Central memory CD8-positive, alpha-beta T cell (primary cell): ENCODE measurements at regions not wholly inside any gene's neighbourhood (a gene's known extent, or its start where the extent isn't known, plus 50 kb on each side); places are given as distances from the start of the nearest gene placed in this dataset.

Experiments used
- ATAC-seq: fragments of 150-1000 bp; cut with Tn5 transposase; replicated peaks from 2 replicates; pipeline ENCODE4 v1.10.0; 2022; ENCODE audit warnings: mild to moderate bottlenecking, moderate FRiP score, moderate number of reproducible peaks; ENCODE audit not compliant: poor library complexity, severe bottlenecking; ENCODE audit errors: extremely low read depth
- DNase-seq, 2 donors: peaks; one replicate each; pipeline ENCODE4 v3.0.0; 2021; ENCODE audit warnings: low spot score in 2 of 2
- H3K27ac Mint-ChIP-seq: one replicate; pipeline ENCODE4 v1.8.0; 2022; ENCODE audit warnings: low read depth, mild to moderate bottlenecking, moderate library complexity, mixed read lengths
- H3K27me3 Mint-ChIP-seq: one replicate; pipeline ENCODE4 v1.8.0; 2022; ENCODE audit warnings: mixed read lengths
- H3K36me3 Mint-ChIP-seq: one replicate; pipeline ENCODE4 v1.8.0; 2022; ENCODE audit warnings: mild to moderate bottlenecking, moderate library complexity, mixed read lengths; ENCODE audit not compliant: insufficient read depth
- H3K4me1 Mint-ChIP-seq: one replicate; pipeline ENCODE4 v1.8.0; 2022; ENCODE audit warnings: mixed read lengths
- H3K4me3 Mint-ChIP-seq: one replicate; pipeline ENCODE4 v1.8.0; 2022; ENCODE audit warnings: mild to moderate bottlenecking, moderate library complexity, mixed read lengths
- H3K9me3 Mint-ChIP-seq: one replicate; pipeline ENCODE4 v1.8.0; 2022; ENCODE audit warnings: mixed read lengths

GRCh38 chr10:129043691-129044090 lies 423.4 kb upstream of the MGMT start:
- Mint-ChIP-seq H3K27ac (no peak overlapping the region), H3K27me3 (peaks cover 39% of the 10 kb centered on the region), H3K4me1 (peaks cover 5% of the 10 kb centered on the region), H3K36me3 (no peaks in the 10 kb centered on the region), H3K4me3 (no peak overlapping the region), H3K9me3 (no peaks in the 10 kb centered on the region)
- ATAC-seq (no peak), DNase-seq (no peak)

DNA sequence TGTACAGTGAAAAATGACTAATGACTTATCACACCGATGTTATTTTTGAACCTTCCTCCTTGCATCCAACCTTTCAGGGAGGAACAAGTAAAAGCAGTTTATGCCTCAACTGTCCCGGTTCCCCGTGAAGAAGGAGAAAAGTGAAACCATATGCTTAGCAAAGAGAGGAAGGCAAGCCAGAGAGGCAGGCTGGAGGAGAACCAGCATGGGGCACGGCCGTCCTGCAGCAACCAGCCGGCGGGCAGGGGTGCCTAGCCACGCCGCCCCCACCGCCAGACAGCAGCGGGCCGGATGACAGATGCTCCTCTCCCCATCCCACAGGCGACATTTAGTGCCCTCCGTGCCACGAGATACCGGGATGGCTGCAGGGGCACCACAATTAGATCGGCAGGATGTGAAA lies 421.4 kb upstream of the MGMT start:
- Mint-ChIP-seq H3K27me3 (peaks cover 31% of the 10 kb centered on the region), H3K4me3 (no peak overlapping the region), H3K4me1 (peaks cover 5% of the 10 kb centered on the region), H3K9me3 (no peaks in the 10 kb centered on the region), H3K27ac (no peak overlapping the region), H3K36me3 (no peaks in the 10 kb centered on the region)
- ATAC-seq (no peak), DNase-seq (no peak)

GRCh38 chr10:129046065-129046681 lies 420.9 kb upstream of the MGMT start:
- no peaks in the 10 kb centered on the region for H3K9me3 Mint-ChIP-seq
- ATAC-seq, result no peak
- H3K4me3 Mint-ChIP-seq, result no peak overlapping the region
- H3K4me1 Mint-ChIP-seq, result peaks cover 5% of the 10 kb centered on the region
- H3K36me3 Mint-ChIP-seq, result no peaks in the 10 kb centered on the region
- H3K27ac Mint-ChIP-seq, result no peak overlapping the region
- DNase-seq, result no peak
- peaks cover 25% of the 10 kb centered on the region for H3K27me3 Mint-ChIP-seq

GRCh38 chr10:129046962-129047361 lies 420.1 kb upstream of the MGMT start:
- H3K27me3 Mint-ChIP-seq, result peaks cover 18% of the 10 kb centered on the region
- no peaks in the 10 kb centered on the region for H3K36me3 Mint-ChIP-seq
- ATAC-seq (no peak), DNase-seq (no peak)
- H3K4me3 Mint-ChIP-seq, result no peak overlapping the region
- no peaks in the 10 kb centered on the region for H3K9me3 Mint-ChIP-seq
- H3K4me1 Mint-ChIP-seq, result peaks cover 5% of the 10 kb centered on the region
- H3K27ac Mint-ChIP-seq, result no peak overlapping the region

DNA sequence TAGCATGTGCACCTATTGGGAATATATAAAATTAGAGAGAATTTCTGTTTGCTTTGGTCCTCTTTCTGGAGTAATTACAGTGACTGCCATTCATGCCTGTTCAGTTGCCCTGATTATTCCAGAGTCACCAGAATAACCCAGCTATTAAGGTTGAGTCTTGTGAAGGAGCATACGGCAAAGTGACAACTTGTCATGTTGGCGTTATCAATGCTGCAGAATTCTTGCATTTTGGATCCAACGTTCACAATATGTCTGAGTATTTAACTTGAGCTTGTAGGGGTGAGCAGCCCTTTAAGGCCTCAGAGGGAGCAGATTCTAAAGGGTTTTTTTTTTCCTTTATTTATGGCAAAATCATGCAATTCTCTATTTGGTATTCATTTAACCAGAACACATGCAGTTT lies 419.4 kb upstream of the MGMT start:
- Mint-ChIP-seq H3K36me3 (no peaks in the 10 kb centered on the region), H3K4me1 (peaks cover 4% of the 10 kb centered on the region), H3K27me3 (peaks cover 12% of the 10 kb centered on the region), H3K4me3 (no peak overlapping the region), H3K27ac (no peak overlapping the region), H3K9me3 (no peaks in the 10 kb centered on the region)
- no peak for DNase-seq
- ATAC-seq, result no peak

DNA sequence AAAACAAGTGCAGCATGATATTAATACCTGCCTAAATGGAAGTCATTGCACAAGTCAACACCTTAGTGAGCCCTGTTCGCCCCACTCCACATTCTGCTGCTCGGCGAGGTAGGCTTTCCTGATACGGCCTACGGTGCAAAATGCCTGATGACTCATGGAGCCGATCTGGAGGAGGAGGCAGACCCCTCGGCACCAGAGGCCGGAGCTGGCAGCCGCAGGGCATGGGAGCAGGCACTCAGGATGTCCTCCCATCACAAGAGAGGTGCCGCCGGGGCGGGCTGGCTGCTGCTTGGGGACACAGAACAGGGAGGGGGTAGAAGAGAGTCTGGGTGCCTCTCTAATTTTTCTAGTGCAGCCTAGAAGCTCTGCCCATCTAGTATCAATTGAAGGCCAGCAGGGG lies 418.5 kb upstream of the MGMT start:
- Mint-ChIP-seq H3K27me3 (peaks cover 3% of the 10 kb centered on the region), H3K27ac (no peak overlapping the region), H3K36me3 (no peaks in the 10 kb centered on the region), H3K9me3 (no peaks in the 10 kb centered on the region), H3K4me3 (no peak overlapping the region), H3K4me1 (no peaks in the 10 kb centered on the region)
- ATAC-seq (no peak), DNase-seq (no peak)

DNA sequence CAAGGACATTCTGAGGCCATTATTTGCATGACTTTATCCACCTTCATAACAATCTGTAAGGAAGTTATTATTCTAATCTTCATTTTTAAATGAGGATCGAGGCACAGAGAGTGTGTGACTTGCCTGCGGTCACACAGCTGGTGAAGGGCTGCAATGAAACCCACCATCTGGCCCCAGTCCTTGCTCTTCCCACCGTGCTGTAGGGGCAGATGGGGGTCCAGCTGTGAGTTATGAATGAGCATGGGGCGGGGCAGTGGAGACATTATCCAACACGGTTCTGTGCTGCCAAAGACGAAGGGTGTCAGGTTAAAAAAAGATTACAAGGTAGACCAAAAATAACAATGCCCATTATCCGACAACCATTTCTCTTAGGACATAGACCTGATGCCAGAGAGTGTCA lies 417.5 kb upstream of the MGMT start:
- H3K9me3 Mint-ChIP-seq, result no peaks in the 10 kb centered on the region
- H3K27me3 Mint-ChIP-seq, result no peaks in the 10 kb centered on the region
- no peak overlapping the region for H3K4me3 Mint-ChIP-seq
- H3K36me3 Mint-ChIP-seq, result no peaks in the 10 kb centered on the region
- no peak for ATAC-seq
- DNase-seq, result no peak
- H3K27ac Mint-ChIP-seq, result no peak overlapping the region
- no peaks in the 10 kb centered on the region for H3K4me1 Mint-ChIP-seq

GRCh38 chr10:129055225-129055624 lies 411.8 kb upstream of the MGMT start:
- H3K4me1 Mint-ChIP-seq, result peaks cover 17% of the 10 kb centered on the region
- H3K36me3 Mint-ChIP-seq, result peaks cover 1% of the 10 kb centered on the region
- no peak overlapping the region for H3K4me3 Mint-ChIP-seq
- ATAC-seq (no peak), DNase-seq (no peak)
- no peak overlapping the region for H3K27ac Mint-ChIP-seq
- no peaks in the 10 kb centered on the region for H3K9me3 Mint-ChIP-seq
- H3K27me3 Mint-ChIP-seq, result no peaks in the 10 kb centered on the region

DNA sequence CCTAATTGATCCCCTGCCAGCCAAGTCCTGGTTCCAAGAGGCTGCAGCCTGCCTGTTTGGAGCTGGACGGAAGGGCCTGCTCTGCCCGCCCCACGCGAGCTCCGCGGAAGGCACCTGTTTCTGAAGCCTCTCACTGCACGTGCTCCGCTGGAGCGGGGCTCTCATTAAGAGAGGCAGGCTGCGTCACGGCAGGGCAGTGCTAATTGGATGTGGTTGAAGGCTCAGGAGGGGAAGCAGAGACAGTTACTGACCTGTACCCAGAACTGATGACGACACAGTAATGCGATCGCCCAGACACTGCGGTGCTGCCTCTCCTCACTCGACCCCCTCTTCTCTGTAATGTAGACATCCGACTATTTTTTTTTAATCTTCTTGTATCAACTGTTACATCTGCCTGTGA lies 411.1 kb upstream of the MGMT start:
- Mint-ChIP-seq H3K36me3 (peaks cover 1% of the 10 kb centered on the region), H3K4me1 (peaks cover 17% of the 10 kb centered on the region), H3K27me3 (no peaks in the 10 kb centered on the region), H3K9me3 (no peaks in the 10 kb centered on the region), H3K27ac (no peak overlapping the region), H3K4me3 (no peak overlapping the region)
- DNase-seq, result no peak
- ATAC-seq, result no peak

DNA sequence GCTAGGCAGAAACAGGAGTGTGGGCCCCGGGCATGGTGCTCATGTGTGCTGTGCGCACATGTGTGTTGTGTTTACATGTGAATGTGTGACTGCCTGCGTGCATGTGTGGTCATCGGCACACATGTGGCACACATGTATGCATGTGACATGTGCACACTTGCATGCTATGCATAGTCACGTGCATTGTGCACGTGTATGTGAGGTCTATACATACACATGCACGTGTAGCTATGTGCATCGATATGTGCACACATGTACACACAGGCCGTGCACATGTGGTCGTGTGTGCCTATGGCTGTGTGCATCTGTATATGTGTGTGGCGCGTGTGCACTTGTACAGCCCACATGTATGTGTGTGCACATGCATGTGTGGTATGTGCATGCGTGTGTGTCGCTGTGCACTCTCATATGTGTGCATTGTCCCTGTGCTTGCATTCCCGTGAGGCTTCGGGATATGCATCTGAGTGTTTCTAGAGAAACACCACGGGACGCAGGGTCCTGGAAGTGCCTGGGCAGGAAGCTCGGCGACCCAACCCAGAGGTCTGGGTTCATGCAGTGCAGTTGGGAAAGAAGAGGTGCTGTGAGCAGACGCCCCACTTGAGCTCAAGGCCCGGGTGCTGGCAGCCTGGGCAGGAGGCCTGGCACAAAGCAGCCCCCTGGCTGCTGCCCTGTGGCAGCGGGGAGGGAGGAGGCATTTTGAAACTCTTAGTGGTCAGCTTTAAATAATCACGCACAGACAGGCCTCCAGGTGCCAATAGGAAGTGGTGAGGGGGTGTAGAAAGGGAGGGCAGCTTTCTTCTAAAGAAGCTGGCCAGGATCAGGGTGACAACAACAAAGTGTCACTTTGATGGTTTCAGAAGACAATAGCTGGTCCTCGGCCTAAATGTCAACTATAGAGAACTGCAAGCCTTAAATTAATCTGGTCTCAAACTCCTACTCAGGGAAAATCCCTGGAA lies 410.0 kb upstream of the MGMT start:
- Mint-ChIP-seq H3K9me3 (no peaks in the 10 kb centered on the region), H3K4me3 (peak overlapping the region; percentile 37), H3K4me1 (peaks cover 17% of the 10 kb centered on the region), H3K36me3 (peaks cover 1% of the 10 kb centered on the region), H3K27me3 (no peaks in the 10 kb centered on the region), H3K27ac (peak overlapping the region; percentile 64)
- DNase-seq (no peak), ATAC-seq (no peak)

DNA sequence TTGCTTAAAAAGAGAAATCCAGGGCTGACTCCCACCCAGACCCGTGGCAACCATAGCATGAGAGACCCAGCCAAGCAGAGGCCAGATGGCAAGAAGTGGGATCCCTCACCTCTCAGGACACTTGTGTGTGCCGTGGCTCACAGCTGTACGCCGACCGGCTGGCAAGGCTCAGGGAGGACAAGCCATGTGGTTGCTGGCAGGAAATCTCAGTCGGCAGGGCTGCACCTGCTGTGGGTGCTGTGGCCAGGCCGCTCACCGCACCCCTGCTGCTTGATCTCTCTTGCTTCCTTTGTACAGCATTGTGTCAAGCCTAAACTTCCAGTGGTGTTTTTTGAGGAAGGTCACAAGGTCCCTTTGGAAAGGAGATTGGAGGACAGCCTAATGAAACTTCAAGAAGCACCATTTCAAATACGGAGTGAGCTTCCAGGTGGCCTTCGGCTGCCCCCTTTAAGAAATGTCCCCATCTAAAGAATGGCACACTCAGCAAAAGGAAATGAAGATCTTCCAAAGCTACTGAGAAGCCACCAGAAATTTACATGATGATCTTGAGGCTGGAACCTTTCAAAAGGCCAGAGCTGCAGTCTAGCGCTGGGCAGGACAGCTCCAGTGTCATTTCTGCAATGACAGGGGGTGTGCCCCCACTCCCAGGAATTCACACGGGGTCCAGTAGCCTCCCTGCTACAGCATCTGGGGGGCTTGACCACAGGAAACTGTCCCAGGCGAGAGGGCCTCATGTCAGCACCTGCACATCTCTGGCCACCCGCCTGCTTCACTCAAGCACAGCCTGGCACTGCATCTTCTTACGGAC lies 409.0 kb upstream of the MGMT start:
- peaks cover 1% of the 10 kb centered on the region for H3K36me3 Mint-ChIP-seq
- peak; percentile 80 for ATAC-seq
- peak overlapping the region; percentile 37 for H3K4me3 Mint-ChIP-seq
- peak in 1 of 2 donors; percentile 31 for DNase-seq
- peaks cover 17% of the 10 kb centered on the region for H3K4me1 Mint-ChIP-seq
- H3K27ac Mint-ChIP-seq, result peak overlapping the region; percentile 64
- no peaks in the 10 kb centered on the region for H3K9me3 Mint-ChIP-seq
- no peaks in the 10 kb centered on the region for H3K27me3 Mint-ChIP-seq

DNA sequence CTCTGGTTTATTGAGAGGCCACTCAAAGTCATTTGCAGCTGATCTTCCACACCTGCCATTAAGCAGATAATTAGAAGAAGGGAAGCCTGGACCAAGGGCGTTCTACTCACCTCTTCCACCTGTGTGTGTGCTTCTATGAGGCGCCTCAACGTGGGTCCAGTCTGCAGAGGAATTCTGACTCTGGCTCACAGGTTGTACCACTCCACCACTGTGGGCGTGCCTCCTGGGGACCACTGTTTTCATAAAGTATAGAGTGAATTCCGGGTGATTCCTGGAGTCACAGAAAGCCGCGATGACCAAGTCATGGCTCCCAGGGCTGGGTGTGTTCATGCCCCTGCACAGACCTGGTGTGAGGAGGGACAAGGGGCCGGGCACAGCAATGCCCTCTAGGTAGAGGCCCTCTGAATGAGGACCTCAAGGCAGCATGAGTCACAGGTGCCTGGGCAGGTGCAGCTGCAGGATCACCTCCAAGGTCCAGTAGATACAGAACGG lies 408.3 kb upstream of the MGMT start:
- Mint-ChIP-seq H3K4me1 (peaks cover 17% of the 10 kb centered on the region), H3K36me3 (peaks cover 1% of the 10 kb centered on the region), H3K27ac (no peak overlapping the region), H3K4me3 (no peak overlapping the region), H3K9me3 (no peaks in the 10 kb centered on the region), H3K27me3 (peaks cover 2% of the 10 kb centered on the region)
- no peak for DNase-seq
- no peak for ATAC-seq
